MCF 10A (cell line): ENCODE measurements at regions not wholly inside any gene's neighbourhood (a gene's known extent, or its start where the extent isn't known, plus 50 kb on each side); places are given as distances from the start of the nearest gene placed in this dataset.
A peak's percentile ranks its signal among the peaks of the same experiment; 100 is the strongest.

Experiments used
- BruUV-seq: library from RNA; stranded (reverse); fragments of 400-500 nt; replicated peaks from 2 replicates; lab custom pipeline; 2021; lab: Mats Ljungman, UMichigan
- CTCF ChIA-PET: fragments of 300-600 bp; sonication (Branson Sonifier 250); formaldehyde crosslinking; extraction: SDS; loops from one replicate; lab custom pipeline; 2021; ENCODE audit warnings: antibody characterized with exemption, inconsistent platforms; lab: Yijun Ruan, JAX
- POLR2A ChIA-PET: fragments of 300-600, 350-650 bp; sonication (Branson Sonifier 250); formaldehyde crosslinking; extraction: SDS; loops from one replicate; lab custom pipeline; 2020; ENCODE audit warnings: antibody characterized with exemption, inconsistent platforms; lab: Yijun Ruan, JAX
- DNase-seq: peaks from one replicate; pipeline ENCODE4 v3.0.0-alpha.2; 2018; ENCODE audit not compliant: unreplicated experiment
- H3K27ac Mint-ChIP-seq: one replicate; pipeline ENCODE4 v1.8.0; 2022; ENCODE audit warnings: mild to moderate bottlenecking, low read depth, mixed read lengths; ENCODE audit not compliant: unreplicated experiment
- H3K27me3 Mint-ChIP-seq: one replicate; pipeline ENCODE4 v1.8.0; 2022; ENCODE audit warnings: mixed read lengths; ENCODE audit not compliant: insufficient read depth, unreplicated experiment
- H3K36me3 Mint-ChIP-seq: one replicate; pipeline ENCODE4 v1.8.0; 2022; ENCODE audit warnings: mild to moderate bottlenecking, moderate library complexity, mixed read lengths; ENCODE audit not compliant: insufficient read depth, unreplicated experiment
- H3K4me1 Mint-ChIP-seq: one replicate; pipeline ENCODE4 v1.8.0; 2022; ENCODE audit warnings: mixed read lengths; ENCODE audit not compliant: insufficient read depth, unreplicated experiment
- H3K4me3 Mint-ChIP-seq: one replicate; pipeline ENCODE4 v1.8.0; 2022; ENCODE audit warnings: mild to moderate bottlenecking, moderate library complexity, mixed read lengths; ENCODE audit not compliant: unreplicated experiment
- H3K9me3 Mint-ChIP-seq: one replicate; pipeline ENCODE4 v1.8.0; 2022; ENCODE audit warnings: mixed read lengths; ENCODE audit not compliant: unreplicated experiment
- CTCF ChIP-seq: fragments of 200-600 bp; IDR thresholded peaks from one replicate; pipeline ENCODE4 v1.8.0; 2022; ENCODE audit warnings: antibody characterized with exemption, mild to moderate bottlenecking; ENCODE audit not compliant: unreplicated experiment
- intact Hi-C: fragments of 100-400 bp; cut with micrococcal nuclease; formaldehyde crosslinking; loops from 2 replicates; pipeline ENCODE4 v1.14.1; 2022

- BruUV-seq: no TSS peak
- no peaks in the 10 kb centered on the region for H3K36me3 Mint-ChIP-seq
- H3K4me1 Mint-ChIP-seq: peaks cover 62% of the 10 kb centered on the region
- no peak for DNase-seq
- intact Hi-C loops: loop anchor here (5.0 kb wide), 1 partner anchor 101 kb away; no protein-coding TSS in a partner anchor
- H3K27ac Mint-ChIP-seq: no peak overlapping the region
- H3K4me3 Mint-ChIP-seq: no peak overlapping the region
- ChIA-PET POLR2A (interaction anchor here (1.2 to 3.7 kb wide), 5 partner anchors 15 to 90 kb away, joined by 4 to 25 read pairs (median 16); partner anchors contain the start of gene DUSP5), CTCF (interaction anchor here (0.9 to 1.3 kb wide), 2 partner anchors 14 to 43 kb away, joined by 3 to 5 read pairs; no protein-coding TSS in a partner anchor)
- no peak for TF ChIP-seq CTCF
- no peaks in the 10 kb centered on the region for H3K27me3 Mint-ChIP-seq
- H3K9me3 Mint-ChIP-seq: no peaks in the 10 kb centered on the region
Observed at GRCh38 chr10:110413049-110413783, 84.5 kb upstream of the DUSP5 start.

GRCh38 chr10:110413903-110414547, 83.7 kb upstream of the DUSP5 start:
- H3K36me3 Mint-ChIP-seq: no peaks in the 10 kb centered on the region
- BruUV-seq: no TSS peak
- no peak for TF ChIP-seq CTCF
- H3K27me3 Mint-ChIP-seq: no peaks in the 10 kb centered on the region
- peak overlapping the region; percentile 2 for H3K27ac Mint-ChIP-seq
- no peak overlapping the region for H3K4me3 Mint-ChIP-seq
- CTCF ChIA-PET: no interaction called here
- DNase-seq: no peak
- peaks cover 57% of the 10 kb centered on the region for H3K4me1 Mint-ChIP-seq
- intact Hi-C loops: loop anchor here (5.0 kb wide), 1 partner anchor 102 kb away; no protein-coding TSS in a partner anchor
- POLR2A ChIA-PET: interaction anchor here (0.8 to 3.7 kb wide), 15 partner anchors 15 to 108 kb away, joined by 3 to 21 read pairs (median 4); partner anchors contain the start of genes DUSP5 and SMNDC1
- no peaks in the 10 kb centered on the region for H3K9me3 Mint-ChIP-seq

GRCh38 chr10:110414548-110415309, 83.0 kb upstream of the DUSP5 start:
- H3K4me3 Mint-ChIP-seq: no peak overlapping the region
- BruUV-seq: no TSS peak
- H3K27ac Mint-ChIP-seq: peak overlapping the region; percentile 2
- H3K36me3 Mint-ChIP-seq: no peaks in the 10 kb centered on the region
- intact Hi-C loops: loop anchor here (5.0 kb wide), 1 partner anchor 102 kb away; no protein-coding TSS in a partner anchor
- ChIA-PET CTCF (interaction anchor here (0.8 to 0.9 kb wide), 2 partner anchors 18 to 68 kb away, joined by 3 read pairs; no protein-coding TSS in a partner anchor), POLR2A (interaction anchor here (0.6 to 3.7 kb wide), 14 partner anchors 10 to 109 kb away, joined by 3 to 16 read pairs (median 4); partner anchors contain the start of genes DUSP5 and SMNDC1)
- H3K4me1 Mint-ChIP-seq: peaks cover 58% of the 10 kb centered on the region
- peak; percentile 89 for DNase-seq
- TF ChIP-seq CTCF: no peak
- H3K27me3 Mint-ChIP-seq: no peaks in the 10 kb centered on the region
- H3K9me3 Mint-ChIP-seq: no peaks in the 10 kb centered on the region
